H9 (cell line): ENCODE measurements at regions not wholly inside any gene's neighbourhood (a gene's known extent, or its start where the extent isn't known, plus 50 kb on each side); places are given as distances from the start of the nearest gene placed in this dataset.

ENCODE experiments used
- DNase-seq: peaks from one replicate; pipeline ENCODE4 v3.0.0-alpha.2; 2017
- H2AFZ ChIP-seq: one replicate; pipeline ENCODE4 v1.6.1; 2013; ENCODE audit warnings: mild to moderate bottlenecking, low read length, control low read depth, moderate library complexity
- H2AK5ac ChIP-seq: 2 replicates; pipeline ENCODE4 v1.6.1; 2013; ENCODE audit warnings: low read length, control low read depth, mixed read lengths; ENCODE audit not compliant: insufficient read length
- H2BK120ac ChIP-seq: one replicate; pipeline ENCODE4 v1.6.1; 2013; ENCODE audit warnings: low read depth, mild to moderate bottlenecking, low read length, control low read depth, inconsistent platforms; ENCODE audit not compliant: poor library complexity, severe bottlenecking
- H2BK12ac ChIP-seq: 2 replicates; pipeline ENCODE4 v1.6.1; 2013; ENCODE audit warnings: low read length, control low read depth, mixed read lengths, low read depth; ENCODE audit not compliant: insufficient read length
- H2BK15ac ChIP-seq: 2 replicates; pipeline ENCODE4 v1.6.1; 2013; ENCODE audit warnings: low read depth, low read length, control low read depth
- H2BK20ac ChIP-seq: one replicate; pipeline ENCODE4 v1.6.1; 2013; ENCODE audit warnings: low read depth, mild to moderate bottlenecking, low read length, control low read depth, inconsistent platforms; ENCODE audit not compliant: poor library complexity, severe bottlenecking
- H2BK5ac ChIP-seq: 2 replicates; pipeline ENCODE4 v1.6.1; 2013; ENCODE audit warnings: low read length, control low read depth, mixed read lengths; ENCODE audit not compliant: insufficient read length
- H3K14ac ChIP-seq: 2 replicates; pipeline ENCODE4 v1.6.1; 2013; ENCODE audit warnings: low read length, control low read depth; ENCODE audit not compliant: insufficient read depth
- H3K18ac ChIP-seq: 2 replicates; pipeline ENCODE4 v1.6.1; 2013; ENCODE audit warnings: low read depth, mild to moderate bottlenecking, mixed read lengths, low read length, control low read depth; ENCODE audit not compliant: insufficient read length
- H3K23ac ChIP-seq: 2 replicates; pipeline ENCODE4 v1.6.1; 2013; ENCODE audit warnings: low read length, control low read depth, mixed read lengths, low read depth; ENCODE audit not compliant: insufficient read length
- H3K23me2 ChIP-seq: 2 replicates; pipeline ENCODE4 v1.6.1; 2013; ENCODE audit warnings: low read depth, mild to moderate bottlenecking, mixed read lengths, low read length, control low read depth; ENCODE audit not compliant: insufficient read length, poor library complexity, severe bottlenecking
- H3K27ac ChIP-seq: 2 replicates; pipeline ENCODE4 v1.5.1; 2013; ENCODE audit warnings: low read length, control low read depth, mixed read lengths, low read depth; ENCODE audit not compliant: insufficient read length
- H3K27me3 ChIP-seq: 2 replicates; pipeline ENCODE4 v1.6.1; 2013; ENCODE audit warnings: low read length, control low read depth, inconsistent platforms; ENCODE audit not compliant: insufficient read depth
- H3K4ac ChIP-seq: 2 replicates; pipeline ENCODE4 v1.6.1; 2013; ENCODE audit warnings: low read depth, mild to moderate bottlenecking, control low read depth, inconsistent platforms, low read length, moderate library complexity
- H3K4me1 ChIP-seq: 2 replicates; pipeline ENCODE4 v1.6.1; 2013; ENCODE audit warnings: low read length, control low read depth, inconsistent platforms; ENCODE audit not compliant: insufficient read depth
- H3K4me2 ChIP-seq: 2 replicates; pipeline ENCODE4 v1.6.1; 2013; ENCODE audit warnings: low read length, control low read depth, mixed read lengths; ENCODE audit not compliant: insufficient read length, insufficient read depth
- H3K56ac ChIP-seq: 2 replicates; pipeline ENCODE4 v1.6.1; 2013; ENCODE audit warnings: low read depth, mild to moderate bottlenecking, mixed read lengths, low read length, control low read depth; ENCODE audit not compliant: insufficient read length
- H3K79me1 ChIP-seq: 2 replicates; pipeline ENCODE4 v1.6.1; 2013; ENCODE audit warnings: low read depth, mild to moderate bottlenecking, moderate library complexity, low read length, control low read depth, inconsistent platforms; ENCODE audit not compliant: insufficient read depth, poor library complexity, severe bottlenecking
- H3K79me2 ChIP-seq: 2 replicates; pipeline ENCODE4 v1.6.1; 2013; ENCODE audit warnings: low read length, control low read depth, inconsistent platforms; ENCODE audit not compliant: insufficient read depth
- H3K9ac ChIP-seq: 2 replicates; pipeline ENCODE4 v1.6.1; 2013; ENCODE audit warnings: low read length, control low read depth, mixed read lengths; ENCODE audit not compliant: insufficient read length; ENCODE audit errors: extremely low read depth
- H3K9me3 ChIP-seq: one replicate; pipeline ENCODE4 v1.6.1; 2013; ENCODE audit warnings: low read depth, low read length, inconsistent platforms; ENCODE audit not compliant: control insufficient read depth
- H3T11ph ChIP-seq: one replicate; pipeline ENCODE4 v1.6.1; 2013; ENCODE audit warnings: mild to moderate bottlenecking, low read length, control low read depth, inconsistent platforms
- H4K20me1 ChIP-seq: one replicate; pipeline ENCODE4 v1.6.1; 2013; ENCODE audit not compliant: control insufficient read depth, insufficient read length, insufficient read depth
- H4K5ac ChIP-seq: 2 replicates; pipeline ENCODE4 v1.6.1; 2013; ENCODE audit warnings: low read depth, mild to moderate bottlenecking, mixed read lengths, low read length, control low read depth; ENCODE audit not compliant: insufficient read length
- H4K8ac ChIP-seq: replicated peaks from 2 replicates; pipeline ENCODE4 v1.6.1; 2013; ENCODE audit warnings: low read length, control low read depth, mixed read lengths, low read depth; ENCODE audit not compliant: insufficient read length
- H4K91ac ChIP-seq: 2 replicates; pipeline ENCODE4 v1.6.1; 2013; ENCODE audit warnings: low read depth, mild to moderate bottlenecking, moderate library complexity, mixed read lengths, low read length, control low read depth; ENCODE audit not compliant: insufficient read length
- H3K27ac Mint-ChIP-seq, 3 experiments: 2 replicates in 2 of 3; 3 replicates in 1 of 3; pipeline ENCODE4 v1.8.0; 2020 to 2021; ENCODE audit warnings: mixed read lengths in 3 of 3, mild to moderate bottlenecking in 1 of 3, moderate library complexity in 1 of 3
- H3K27me3 Mint-ChIP-seq: 2 replicates; pipeline ENCODE4 v1.8.0; 2021; ENCODE audit warnings: low read depth, mild to moderate bottlenecking, moderate library complexity, mixed read lengths
- H3K36me3 Mint-ChIP-seq, 3 experiments: 2 replicates in 2 of 3; 3 replicates in 1 of 3; pipeline ENCODE4 v1.8.0; 2020 to 2021; ENCODE audit warnings: low read depth in 3 of 3, mixed read lengths in 3 of 3; ENCODE audit not compliant: insufficient read depth in 1 of 3
- H3K4me1 Mint-ChIP-seq, 2 experiments: 2 replicates each; pipeline ENCODE4 v1.8.0; 2020; ENCODE audit warnings: mixed read lengths in 2 of 2
- H3K4me3 Mint-ChIP-seq, 2 experiments: 2 replicates in 1 of 2; 3 replicates in 1 of 2; pipeline ENCODE4 v1.8.0; 2020 to 2021; ENCODE audit warnings: mild to moderate bottlenecking in 2 of 2, mixed read lengths in 2 of 2, moderate library complexity in 1 of 2
- H3K9me3 Mint-ChIP-seq, 2 experiments: 2 replicates in 1 of 2; 3 replicates in 1 of 2; pipeline ENCODE4 v1.8.0; 2020; ENCODE audit warnings: mild to moderate bottlenecking in 2 of 2, mixed read lengths in 2 of 2, moderate library complexity in 1 of 2
- CTCF ChIP-seq: fragments of 200-600 bp; sonication (generic); conservative IDR thresholded peaks from 3 replicates; pipeline ENCODE4 v1.8.0; 2021; ENCODE audit warnings: antibody characterized with exemption, mild to moderate bottlenecking
- WGBS: extraction: QIAGEN DNeasy Blood & Tissue Kit; methylation state at CpG from one replicate; pipeline ENCODE4 v1.1.7; 2013; ENCODE audit warnings: missing lambda C conversion rate, low lambda C conversion rate, mixed read lengths; ENCODE audit not compliant: insufficient read length; ENCODE audit errors: extremely low coverage; 5-methylcytosine and 5-hydroxymethylcytosine counted together

GRCh38 chr5:96093890-96094381, 132.3 kb upstream of the ELL2 start:
- peaks cover 3 to 7% (median 3%) of the 10 kb centered on the region in 3 experiments; a peak in 6 of 7 replicates for H3K36me3 Mint-ChIP-seq
- Histone ChIP-seq H4K8ac (no peak overlapping the region), H4K20me1 (no peaks in the 10 kb centered on the region), H3K56ac (no peak overlapping the region), H2AK5ac (no peak overlapping the region), H2BK20ac (no peak overlapping the region), H3K4ac (no peak overlapping the region), H3K27ac (no peak overlapping the region), H3K23ac (no peak overlapping the region), H3K18ac (no peak overlapping the region), H3K9me3 (no peaks in the 10 kb centered on the region), H4K5ac (no peak overlapping the region), H3K14ac (no peak overlapping the region), H3K27me3 (no peaks in the 10 kb centered on the region), H3K4me1 (peaks cover 3% of the 10 kb centered on the region; the same call in 1 of the 2 replicates), H3K9ac (no peak overlapping the region), H2BK12ac (no peak overlapping the region), H4K91ac (no peak overlapping the region), H2BK120ac (no peak overlapping the region), H3K4me2 (no peak overlapping the region), H3K23me2 (no peaks in the 10 kb centered on the region), H3K79me2 (no peaks in the 10 kb centered on the region), H2BK5ac (no peak overlapping the region), H3K79me1 (no peaks in the 10 kb centered on the region), H2BK15ac (no peak overlapping the region), H2AFZ (no peak overlapping the region), H3T11ph (no peak overlapping the region)
- DNase-seq, result no peak
- H3K9me3 Mint-ChIP-seq, result peaks cover 3 to 10% of the 10 kb centered on the region in 2 experiments; a peak in 4 of 5 replicates
- no CpG with 5 or more reads among the region's 1 CpG for WGBS
- H3K4me1 Mint-ChIP-seq, result peaks cover 31 to 40% of the 10 kb centered on the region in 2 experiments
- no peak overlapping the region for H3K27ac Mint-ChIP-seq
- H3K27me3 Mint-ChIP-seq, result no peaks in the 10 kb centered on the region
- H3K4me3 Mint-ChIP-seq, result no peak overlapping the region
- TF ChIP-seq CTCF, result no peak
